ENCODE measurements at regions not wholly inside any gene's neighbourhood (a gene's known extent, or its start where the extent isn't known, plus 50 kb on each side); places are given as distances from the start of the nearest gene placed in this dataset.

DNA sequence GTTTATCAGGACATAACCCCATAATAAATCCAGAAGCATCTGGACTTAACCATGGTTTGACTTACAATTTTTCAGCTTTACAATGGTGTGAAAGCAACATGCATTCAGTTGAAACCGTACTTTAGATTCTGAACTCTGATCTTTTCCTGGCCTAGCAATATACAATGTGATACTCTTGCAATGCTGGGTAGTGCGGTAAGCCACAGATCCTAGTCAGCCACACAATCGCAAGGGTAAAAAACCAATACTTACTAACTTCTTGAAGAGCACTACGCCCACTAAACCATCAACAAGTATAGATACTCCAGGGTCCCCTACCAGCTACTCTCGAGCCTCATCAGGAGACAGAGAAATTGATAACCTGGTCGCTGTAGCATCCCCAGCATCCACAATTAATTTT is 71.0 kb upstream of the CCDC150 start:
- intact Hi-C loops (cut with DNase I) = no loop called here
- Histone ChIP-seq H3K27me3 (peaks cover 0 to 15% (median 0%) of the 10 kb centered on the region in 7 donors), H3K27ac (no peak overlapping the region), H3K4me1 (peaks cover 0 to 13% (median 8%) of the 10 kb centered on the region in 9 donors), H3K36me3 (no peaks in the 10 kb centered on the region), H3K4me3 (no peak overlapping the region), H3K9me3 (no peaks in the 10 kb centered on the region)
- 94 to 97% methylated on average over 6 of the region's 6 CpGs for WGBS, 2 donors
- no peak for DNase-seq
- TF ChIP-seq, protein P1, sequence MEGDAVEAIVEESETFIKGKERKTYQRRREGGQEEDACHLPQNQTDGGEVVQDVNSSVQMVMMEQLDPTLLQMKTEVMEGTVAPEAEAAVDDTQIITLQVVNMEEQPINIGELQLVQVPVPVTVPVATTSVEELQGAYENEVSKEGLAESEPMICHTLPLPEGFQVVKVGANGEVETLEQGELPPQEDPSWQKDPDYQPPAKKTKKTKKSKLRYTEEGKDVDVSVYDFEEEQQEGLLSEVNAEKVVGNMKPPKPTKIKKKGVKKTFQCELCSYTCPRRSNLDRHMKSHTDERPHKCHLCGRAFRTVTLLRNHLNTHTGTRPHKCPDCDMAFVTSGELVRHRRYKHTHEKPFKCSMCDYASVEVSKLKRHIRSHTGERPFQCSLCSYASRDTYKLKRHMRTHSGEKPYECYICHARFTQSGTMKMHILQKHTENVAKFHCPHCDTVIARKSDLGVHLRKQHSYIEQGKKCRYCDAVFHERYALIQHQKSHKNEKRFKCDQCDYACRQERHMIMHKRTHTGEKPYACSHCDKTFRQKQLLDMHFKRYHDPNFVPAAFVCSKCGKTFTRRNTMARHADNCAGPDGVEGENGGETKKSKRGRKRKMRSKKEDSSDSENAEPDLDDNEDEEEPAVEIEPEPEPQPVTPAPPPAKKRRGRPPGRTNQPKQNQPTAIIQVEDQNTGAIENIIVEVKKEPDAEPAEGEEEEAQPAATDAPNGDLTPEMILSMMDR (IDR thresholded peaks at IDR 0.05) = no peak
- ATAC-seq = no peak

DNA sequence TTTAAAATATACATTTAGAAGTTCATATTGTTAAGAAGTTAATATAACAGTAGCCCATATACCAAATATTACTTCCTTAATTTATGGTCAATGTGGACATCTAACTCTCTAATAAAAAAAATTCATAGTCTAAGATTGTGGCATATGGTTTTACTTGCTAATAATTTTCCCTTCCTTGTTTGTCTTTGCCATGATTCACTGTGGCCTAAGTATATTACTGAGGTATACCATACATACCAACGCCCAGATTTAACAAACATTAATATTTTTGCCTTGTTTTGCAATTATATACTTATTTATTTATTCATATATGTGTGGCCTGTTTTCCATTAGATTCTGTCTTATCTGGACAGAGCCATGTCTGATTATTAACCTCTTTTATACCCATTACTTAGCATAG is 54.6 kb upstream of the CCDC150 start:
- ATAC-seq = no peak
- Histone ChIP-seq H3K4me1 (peaks cover 0 to 14% (median 0%) of the 10 kb centered on the region in 9 donors), H3K36me3 (no peaks in the 10 kb centered on the region), H3K27ac (no peak overlapping the region), H3K4me3 (no peak overlapping the region), H3K9me3 (peaks cover 0 to 7% (median 0%) of the 10 kb centered on the region in 11 donors), H3K27me3 (peaks cover 0 to 5% (median 0%) of the 10 kb centered on the region in 7 donors)
- no peak for DNase-seq
- 98% methylated on average over 1 of the region's 1 CpG for WGBS, 2 donors
- TF ChIP-seq, protein P1 (IDR thresholded peaks at IDR 0.05) = no peak
- intact Hi-C loops (cut with DNase I) = no loop called here

DNA sequence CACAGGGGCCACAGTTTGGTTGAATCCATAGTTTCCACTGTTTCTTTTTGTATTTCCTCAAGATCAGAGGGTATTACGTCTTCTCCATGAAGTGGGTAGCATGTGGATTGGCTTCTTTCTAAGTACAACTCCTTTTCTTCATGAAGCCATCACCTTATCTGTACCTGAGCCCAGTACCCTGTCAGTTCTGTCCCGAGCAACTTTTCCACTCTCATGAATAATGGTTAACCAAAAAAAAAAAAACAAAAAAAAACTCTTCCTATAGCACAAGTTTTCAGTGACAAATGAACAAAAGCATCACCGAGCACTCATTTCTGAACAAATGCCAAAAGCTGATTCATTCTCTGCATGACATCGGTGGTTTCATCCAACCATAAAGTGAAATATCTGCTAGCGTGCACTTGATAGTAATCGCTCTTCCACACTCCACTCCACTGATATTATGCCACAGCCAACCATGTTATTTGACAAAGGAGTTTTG is 53.0 kb upstream of the CCDC150 start:
- Histone ChIP-seq H3K9me3 (no peaks in the 10 kb centered on the region), H3K27ac (peak overlapping the region in 3 of 10 donors; percentile 16 to 24 (median 20)), H3K36me3 (no peaks in the 10 kb centered on the region), H3K4me1 (peaks cover 0 to 18% (median 0%) of the 10 kb centered on the region in 9 donors), H3K4me3 (no peak overlapping the region), H3K27me3 (peaks cover 0 to 22% (median 0%) of the 10 kb centered on the region in 7 donors)
- peak in 1 of 8 donors; percentile 15 for ATAC-seq
- intact Hi-C loops (cut with DNase I) = no loop called here
- WGBS, 2 donors = 26 to 30% methylated on average over 6 of the region's 6 CpGs
- TF ChIP-seq, protein P1 (IDR thresholded peaks at IDR 0.05) = no peak
- DNase-seq = no peak

DNA sequence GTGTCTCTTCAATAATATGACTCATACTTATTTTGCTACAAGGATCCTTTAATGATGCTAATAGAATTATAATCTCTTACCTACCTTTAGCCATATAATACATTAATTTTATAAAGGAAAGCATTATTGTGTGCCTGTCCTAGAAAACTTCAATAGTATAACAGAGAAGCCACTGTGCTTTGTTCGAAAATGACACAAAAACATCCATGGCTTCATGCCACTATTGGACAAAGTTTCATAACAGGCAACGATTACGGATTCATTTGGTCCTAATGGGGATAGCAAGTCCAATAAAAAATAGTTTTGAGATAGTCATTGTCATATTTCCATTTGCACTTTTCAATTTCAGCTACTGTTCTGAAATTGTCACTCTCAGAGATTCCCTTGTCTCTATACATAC is 52.5 kb upstream of the CCDC150 start:
- intact Hi-C loops (cut with DNase I) = no loop called here
- Histone ChIP-seq H3K4me1 (peaks cover 0 to 23% (median 0%) of the 10 kb centered on the region in 9 donors), H3K36me3 (no peaks in the 10 kb centered on the region), H3K9me3 (no peaks in the 10 kb centered on the region), H3K4me3 (no peak overlapping the region), H3K27me3 (peaks cover 0 to 27% (median 0%) of the 10 kb centered on the region in 7 donors), H3K27ac (peak overlapping the region in 2 of 10 donors; percentile 16 to 20)
- WGBS, 2 donors = 47 to 62% methylated on average over 3 of the region's 3 CpGs
- TF ChIP-seq, protein P1 (IDR thresholded peaks at IDR 0.05) = no peak
- ATAC-seq (no peak), DNase-seq (no peak)
